ENCODE measurements at regions not wholly inside any gene's neighbourhood (a gene's known extent, or its start where the extent isn't known, plus 50 kb on each side); places are given as distances from the start of the nearest gene placed in this dataset.

GRCh38 chr4:119728185-119728584 is 99.6 kb upstream of the PDE5A start:
- Histone ChIP-seq H3K79me2 (ENCODE audit: control insufficient read depth, insufficient read depth, low read length) (no peaks in the 10 kb centered on the region), H3K4me1 (replicated peaks in 1 of 2; ENCODE audit: control insufficient read depth in 2 of 2, insufficient read depth in 2 of 2, low read length in 2 of 2) (no peaks in the 10 kb centered on the region), H3K9ac (ENCODE audit: insufficient read depth in 1 of 2, low read depth in 2 of 2, low read length in 2 of 2) (no peak overlapping the region), H3K4me3 (no peak overlapping the region), H3K36me3 (ENCODE audit: control insufficient read depth, insufficient read depth, low read length) (no peaks in the 10 kb centered on the region), H4K20me1 (replicated peaks; ENCODE audit: control insufficient read depth, insufficient read depth, low read length) (no peaks in the 10 kb centered on the region), H3K27me3 (ENCODE audit: control insufficient read depth in 2 of 2, insufficient read depth in 2 of 2, low read length in 2 of 2) (no peaks in the 10 kb centered on the region), H3K27ac (ENCODE audit: extremely low read depth, low read depth, low read length) (no peak overlapping the region), H3K4me2 (ENCODE audit: insufficient read depth, low read length) (no peak overlapping the region), H2AFZ (ENCODE audit: low read depth, low read length) (no peak overlapping the region), H3K9me1 (ENCODE audit: control insufficient read depth, insufficient read depth, low read length) (no peaks in the 10 kb centered on the region), H3K9me3 (replicated peaks; ENCODE audit: control insufficient read depth, insufficient read depth, low read depth, low read length) (no peaks in the 10 kb centered on the region)
- CTCF ChIA-PET (ENCODE audit: low intra/inter-chr PET ratio): no interaction called here
- no peak for TF ChIP-seq ZNF311 (CRISPR knock-in tag; IDR thresholded peaks at IDR 0.05)
- TF ChIP-seq, protein P1, sequence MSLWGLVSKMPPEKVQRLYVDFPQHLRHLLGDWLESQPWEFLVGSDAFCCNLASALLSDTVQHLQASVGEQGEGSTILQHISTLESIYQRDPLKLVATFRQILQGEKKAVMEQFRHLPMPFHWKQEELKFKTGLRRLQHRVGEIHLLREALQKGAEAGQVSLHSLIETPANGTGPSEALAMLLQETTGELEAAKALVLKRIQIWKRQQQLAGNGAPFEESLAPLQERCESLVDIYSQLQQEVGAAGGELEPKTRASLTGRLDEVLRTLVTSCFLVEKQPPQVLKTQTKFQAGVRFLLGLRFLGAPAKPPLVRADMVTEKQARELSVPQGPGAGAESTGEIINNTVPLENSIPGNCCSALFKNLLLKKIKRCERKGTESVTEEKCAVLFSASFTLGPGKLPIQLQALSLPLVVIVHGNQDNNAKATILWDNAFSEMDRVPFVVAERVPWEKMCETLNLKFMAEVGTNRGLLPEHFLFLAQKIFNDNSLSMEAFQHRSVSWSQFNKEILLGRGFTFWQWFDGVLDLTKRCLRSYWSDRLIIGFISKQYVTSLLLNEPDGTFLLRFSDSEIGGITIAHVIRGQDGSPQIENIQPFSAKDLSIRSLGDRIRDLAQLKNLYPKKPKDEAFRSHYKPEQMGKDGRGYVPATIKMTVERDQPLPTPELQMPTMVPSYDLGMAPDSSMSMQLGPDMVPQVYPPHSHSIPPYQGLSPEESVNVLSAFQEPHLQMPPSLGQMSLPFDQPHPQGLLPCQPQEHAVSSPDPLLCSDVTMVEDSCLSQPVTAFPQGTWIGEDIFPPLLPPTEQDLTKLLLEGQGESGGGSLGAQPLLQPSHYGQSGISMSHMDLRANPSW (CRISPR knock-in tag; IDR thresholded peaks at IDR 0.05): no peak
- DNase-seq (ENCODE audit: extremely low read depth in 1 of 4, low spot score in 3 of 4) (no peak), FAIRE-seq (no peak), ATAC-seq (no peak)
- no TSS peak for BruUV-seq (replicated peaks)
- POLR2A ChIA-PET: interaction anchor here (1.3 kb wide), 1 partner anchor 101 kb away, joined by 3 read pairs; no protein-coding TSS in a partner anchor
- WGBS (ENCODE audit: insufficient coverage, low coverage, missing lambda C conversion rate): 0% methylated on average over 1 of the region's 1 CpG
- in situ Hi-C loops (cut with MboI): no loop called here
- intact Hi-C loops (cut with micrococcal nuclease): no loop called here

DNA sequence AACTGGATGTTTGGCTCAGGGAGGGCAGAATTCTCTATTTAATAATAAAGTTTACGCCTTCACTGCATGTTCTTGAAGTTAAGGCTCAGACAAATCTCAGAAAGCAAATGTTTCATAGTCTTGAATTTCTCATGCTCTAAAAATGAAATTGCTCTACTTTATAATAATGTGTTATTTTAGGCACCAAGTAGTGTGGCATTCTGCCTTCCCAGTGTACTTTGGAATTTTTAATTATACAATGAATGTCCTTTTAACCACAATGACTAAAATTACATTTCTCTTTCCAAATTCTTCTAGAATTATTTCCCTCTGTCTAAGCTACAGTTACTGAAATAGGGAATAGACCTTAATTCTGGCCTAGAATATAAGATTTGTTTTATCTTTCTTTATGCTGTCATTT is 97.9 kb upstream of the PDE5A start:
- in situ Hi-C loops (cut with MboI) (no loop called here), intact Hi-C loops (cut with micrococcal nuclease) (no loop called here)
- ChIA-PET CTCF (ENCODE audit: low intra/inter-chr PET ratio) (no interaction called here), POLR2A (no interaction called here)
- FAIRE-seq (no peak), ATAC-seq (no peak), DNase-seq (ENCODE audit: extremely low read depth in 1 of 4, low spot score in 3 of 4) (no peak)
- H3K27ac ChIP-seq (ENCODE audit: extremely low read depth, low read depth, low read length): no peak overlapping the region
- H3K4me3 ChIP-seq: no peak overlapping the region
- H3K9me1 ChIP-seq (ENCODE audit: control insufficient read depth, insufficient read depth, low read length): no peaks in the 10 kb centered on the region
- no peak overlapping the region for H3K9ac ChIP-seq (ENCODE audit: insufficient read depth in 1 of 2, low read depth in 2 of 2, low read length in 2 of 2)
- no peak overlapping the region for H3K4me2 ChIP-seq (ENCODE audit: insufficient read depth, low read length)
- H3K9me3 ChIP-seq (replicated peaks; ENCODE audit: control insufficient read depth, insufficient read depth, low read depth, low read length): no peaks in the 10 kb centered on the region; the same call in 1 of the 2 replicates
- H3K79me2 ChIP-seq (ENCODE audit: control insufficient read depth, insufficient read depth, low read length): no peaks in the 10 kb centered on the region
- H3K36me3 ChIP-seq (ENCODE audit: control insufficient read depth, insufficient read depth, low read length): no peaks in the 10 kb centered on the region
- no TSS peak for BruUV-seq (replicated peaks)
- H2AFZ ChIP-seq (ENCODE audit: low read depth, low read length): no peak overlapping the region
- H3K4me1 ChIP-seq (replicated peaks in 1 of 2; ENCODE audit: control insufficient read depth in 2 of 2, insufficient read depth in 2 of 2, low read length in 2 of 2): no peaks in the 10 kb centered on the region
- no peaks in the 10 kb centered on the region for H3K27me3 ChIP-seq (ENCODE audit: control insufficient read depth in 2 of 2, insufficient read depth in 2 of 2, low read length in 2 of 2)
- WGBS (ENCODE audit: insufficient coverage, low coverage, missing lambda C conversion rate): 7% methylated on average over 1 of the region's 1 CpG
- H4K20me1 ChIP-seq (replicated peaks; ENCODE audit: control insufficient read depth, insufficient read depth, low read length): no peaks in the 10 kb centered on the region
- TF ChIP-seq ZNF436 (CRISPR knock-in tag; IDR thresholded peaks at IDR 0.05) (no peak), ZNF431 (CRISPR knock-in tag; IDR thresholded peaks at IDR 0.05) (no peak), MYC (IDR thresholded peaks at IDR 0.05; ENCODE audit: low read depth, low read length) (no peak), MYC (CRISPR knock-in tag; IDR thresholded peaks at IDR 0.05; ENCODE audit: borderline replicate concordance, low read depth) (no peak), FIP1L1 (IDR thresholded peaks at IDR 0.05; ENCODE audit: low read depth, low read length, poor library complexity, severe bottlenecking) (no peak), CLOCK (CRISPR knock-in tag; IDR thresholded peaks at IDR 0.05; ENCODE audit: borderline replicate concordance) (no peak)
- TF ChIP-seq, protein P2, sequence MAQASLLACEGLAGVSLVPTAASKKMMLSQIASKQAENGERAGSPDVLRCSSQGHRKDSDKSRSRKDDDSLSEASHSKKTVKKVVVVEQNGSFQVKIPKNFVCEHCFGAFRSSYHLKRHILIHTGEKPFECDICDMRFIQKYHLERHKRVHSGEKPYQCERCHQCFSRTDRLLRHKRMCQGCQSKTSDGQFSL (CRISPR knock-in tag; IDR thresholded peaks at IDR 0.05): no peak
- TF ChIP-seq, protein P2 (tag; IDR thresholded peaks at IDR 0.05): no peak

Measured in K562 (cell line).